ENCODE measurements at regions not wholly inside any gene's neighbourhood (a gene's known extent, or its start where the extent isn't known, plus 50 kb on each side); places are given as distances from the start of the nearest gene placed in this dataset.
"Not testable (repeated sequence)": the region's sequence is repeated elsewhere in the genome, so short reads cannot be mapped to it uniquely, and the experiment has no call there.

DNA sequence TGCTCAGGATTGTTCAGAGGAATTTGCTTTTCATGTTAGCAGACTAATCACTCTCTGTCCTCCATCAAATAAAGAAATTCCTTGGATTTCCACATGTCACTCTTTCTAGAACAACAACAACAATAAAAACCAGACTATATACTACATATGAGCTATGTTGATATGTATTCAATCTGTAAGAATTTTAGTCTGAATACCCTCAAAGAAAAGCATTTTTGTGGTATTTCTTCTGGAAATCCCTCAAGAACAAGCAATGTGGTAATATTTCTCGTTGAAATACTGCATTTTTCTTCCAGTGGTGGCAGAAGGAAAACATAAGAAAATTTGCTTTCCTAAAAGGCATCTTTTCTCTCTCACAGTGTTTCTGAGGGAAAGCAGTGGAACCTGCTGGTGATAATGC is 312.6 kb upstream of the RSPO3 start:
- DNase-seq (ENCODE audit: low spot score), result no peak

DNA sequence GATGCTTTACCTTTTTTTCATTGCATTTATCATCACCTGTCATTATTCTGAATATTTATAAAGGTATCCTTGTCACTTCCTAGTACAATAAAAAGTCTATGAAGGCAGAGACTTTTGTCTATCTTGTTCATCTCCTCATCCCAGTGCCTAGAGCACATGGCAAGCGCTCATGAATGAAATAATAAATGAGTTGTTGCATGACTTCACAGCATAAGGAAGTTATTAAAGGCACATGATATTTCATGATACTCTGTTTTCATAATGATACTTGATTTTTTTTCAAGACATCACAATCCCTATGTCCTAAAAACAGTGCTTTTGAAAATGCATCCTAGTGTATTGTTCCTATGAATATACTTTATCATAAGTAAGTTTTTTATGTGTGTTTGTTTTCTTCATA is 310.6 kb upstream of the RSPO3 start:
- DNase-seq (ENCODE audit: low spot score), result no peak

DNA sequence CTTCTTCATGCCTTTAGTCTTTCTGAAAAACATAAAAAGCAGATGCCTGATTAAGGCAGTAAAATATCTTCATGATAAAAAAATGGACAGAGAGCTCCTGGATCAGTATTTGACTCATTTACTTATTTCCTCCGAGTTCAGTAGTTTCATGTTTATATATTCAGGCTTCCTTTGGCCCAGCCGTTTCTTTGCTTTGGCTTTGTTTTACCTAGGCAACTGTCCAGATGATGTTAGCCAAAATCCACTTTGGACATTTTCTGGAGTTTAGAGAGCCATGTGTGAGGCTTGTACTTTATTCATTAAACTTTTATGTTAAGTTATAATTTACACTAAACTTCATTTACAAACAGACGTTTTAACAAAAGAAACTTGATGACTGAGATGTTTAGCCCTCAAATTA is 307.1 kb upstream of the RSPO3 start:
- DNase-seq (ENCODE audit: low spot score), result no peak

DNA sequence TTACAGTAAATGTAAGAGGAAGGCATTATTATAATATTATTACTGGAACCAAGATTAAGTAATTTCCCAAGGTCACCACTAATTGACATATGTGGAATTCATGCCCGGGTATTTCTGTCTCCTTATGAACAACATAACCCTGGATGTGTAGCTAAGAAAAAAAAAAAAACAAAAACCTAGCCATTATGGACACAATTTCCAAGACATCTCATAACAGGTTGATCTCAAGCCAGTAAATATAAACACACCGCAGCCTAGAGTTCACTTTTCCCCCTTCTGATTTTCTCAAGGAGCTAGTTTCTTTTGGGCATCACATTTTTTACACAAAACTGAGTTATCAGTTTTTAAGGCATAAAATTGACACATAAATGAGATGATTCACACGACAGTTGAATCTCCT is 306.5 kb upstream of the RSPO3 start:
- DNase-seq (ENCODE audit: low spot score), result no peak

DNA sequence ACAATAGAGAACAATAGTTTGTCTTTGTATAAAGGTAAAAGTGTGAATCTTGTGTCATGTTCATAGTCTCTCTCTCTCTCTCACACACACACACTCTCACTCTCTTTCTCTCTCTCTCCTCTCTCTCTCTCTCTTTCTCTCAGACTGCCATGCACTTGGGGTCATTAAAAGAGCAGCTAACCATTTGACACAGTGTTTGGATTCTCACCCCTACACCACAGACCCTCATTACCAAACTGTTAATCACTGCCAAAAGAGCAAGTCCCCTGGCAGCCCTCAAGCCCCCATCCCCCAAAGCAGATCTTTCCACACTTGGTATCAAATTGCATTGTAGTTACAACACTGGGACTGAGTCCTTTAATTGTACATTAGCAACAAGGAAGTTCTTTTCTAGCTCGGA is 305.8 kb upstream of the RSPO3 start:
- no peak for DNase-seq (ENCODE audit: low spot score)

DNA sequence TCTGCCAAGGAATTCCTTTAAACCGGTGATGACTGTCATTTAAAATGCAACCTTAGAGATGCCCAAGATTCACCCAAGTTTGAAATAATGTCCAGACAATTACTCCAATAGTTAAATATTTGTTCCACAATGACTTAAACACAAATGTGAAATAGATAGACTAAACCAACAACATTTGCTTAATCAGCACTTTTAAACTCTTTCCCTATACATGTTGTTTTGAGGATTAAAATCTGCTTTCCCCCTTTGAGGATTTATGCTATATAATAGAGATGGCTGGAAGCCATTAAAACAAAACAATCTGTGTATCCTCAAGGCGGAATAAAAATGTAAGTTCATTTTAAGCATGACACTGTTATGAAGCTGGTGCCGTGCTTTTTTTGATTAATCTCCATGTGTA is 297.8 kb upstream of the RSPO3 start:
- no peak for DNase-seq (ENCODE audit: low spot score)

DNA sequence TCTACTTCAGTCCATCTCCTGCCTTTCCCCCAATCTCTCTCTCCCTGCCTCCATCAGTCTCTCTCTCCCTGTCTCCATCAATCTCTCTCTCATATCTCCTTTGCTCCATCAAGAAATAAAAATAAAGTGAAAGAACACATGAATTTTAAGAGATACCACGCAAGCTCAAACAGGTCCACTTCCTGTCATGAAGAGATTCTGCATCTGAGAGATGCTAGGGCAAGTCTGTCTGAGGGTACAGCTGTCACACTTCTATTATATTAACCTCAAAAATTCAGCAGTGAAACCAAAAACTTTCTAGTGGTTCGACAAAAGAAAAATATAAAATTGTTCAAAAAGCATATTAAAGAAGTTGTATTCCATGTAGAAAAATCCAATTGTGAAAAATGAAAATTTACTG is 296.8 kb upstream of the RSPO3 start:
- no peak for DNase-seq (ENCODE audit: low spot score)

DNA sequence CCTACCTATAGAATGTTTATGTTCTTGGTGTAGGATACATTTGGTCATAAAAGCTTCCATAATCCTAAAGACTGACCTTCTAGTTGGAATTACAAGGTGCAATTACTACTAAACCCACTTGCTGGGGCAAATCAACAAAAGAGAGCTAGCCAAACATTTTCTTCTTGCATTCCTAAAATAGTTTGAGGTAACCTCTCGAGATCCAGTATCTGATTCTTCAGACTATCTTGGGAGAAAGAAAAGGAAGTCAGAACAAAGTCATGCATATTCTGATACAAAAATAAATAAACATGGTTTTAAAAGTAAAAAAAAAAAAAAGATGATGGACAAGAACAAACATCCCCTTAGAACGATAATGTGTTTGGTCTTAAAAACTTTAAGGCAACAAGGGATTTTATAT is 294.2 kb upstream of the RSPO3 start:
- DNase-seq (ENCODE audit: low spot score), result no peak

DNA sequence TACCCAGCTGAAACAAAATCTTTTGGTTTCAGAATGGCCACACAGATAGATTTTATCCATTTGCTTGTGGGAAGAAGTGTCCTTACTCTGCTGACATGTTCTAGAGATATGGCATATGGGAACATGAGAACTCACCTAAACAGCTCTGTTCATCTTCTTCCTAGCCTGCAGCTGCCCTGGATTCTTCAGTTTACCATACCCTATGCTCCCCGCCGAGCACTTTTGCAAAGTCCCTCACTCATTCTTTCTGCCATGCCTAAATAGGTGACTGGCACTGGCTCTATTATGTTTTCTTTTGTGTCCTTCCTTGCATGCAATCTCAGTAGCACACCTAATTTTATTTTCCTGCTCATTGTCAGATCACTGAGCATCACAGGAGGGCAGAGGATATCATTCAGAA is 293.7 kb upstream of the RSPO3 start:
- no peak for DNase-seq (ENCODE audit: low spot score)

DNA sequence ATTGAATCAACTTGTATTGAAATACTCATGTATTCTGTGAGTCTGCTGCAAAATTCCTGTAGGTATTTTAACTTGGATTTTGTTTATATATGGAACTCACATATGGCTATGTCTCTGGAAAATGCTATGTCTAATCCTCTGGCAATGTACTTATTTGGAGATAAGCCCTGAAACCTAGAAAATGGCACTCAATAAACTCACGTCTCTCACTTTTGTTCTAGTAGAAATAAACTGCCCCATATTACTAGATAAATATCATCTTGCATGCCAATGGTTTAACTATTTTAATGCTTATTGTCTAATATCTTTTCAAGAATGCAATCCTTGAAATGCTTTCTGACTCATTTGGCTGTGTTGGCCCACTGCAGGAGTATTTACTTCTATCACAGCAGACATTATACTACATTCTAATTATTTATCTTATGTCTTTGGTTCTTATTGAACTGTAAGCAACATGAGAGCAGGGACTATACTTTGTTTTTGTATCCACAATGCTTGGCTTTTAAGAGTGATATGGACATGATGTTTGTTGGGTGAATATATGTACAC is 292.2 kb upstream of the RSPO3 start:
- no peak for DNase-seq (ENCODE audit: low spot score)

DNA sequence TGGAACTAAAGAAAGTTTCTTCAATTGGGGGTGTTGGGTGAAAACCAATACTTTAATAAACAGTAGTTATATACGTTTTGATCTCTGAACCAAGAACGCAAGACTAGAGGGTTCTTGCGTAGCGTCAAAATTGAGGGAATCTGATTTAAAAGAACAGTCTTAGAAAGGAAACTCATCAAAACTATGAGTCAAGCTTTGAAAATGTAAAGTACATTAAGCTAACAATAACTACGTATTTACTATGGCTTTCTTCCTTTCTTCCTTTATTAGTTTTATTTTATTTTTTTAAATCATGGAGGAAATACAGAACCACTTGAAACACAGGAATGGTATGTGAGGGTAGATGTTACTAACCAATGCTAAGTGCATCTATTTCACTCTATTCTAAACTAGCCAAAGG is 287.0 kb upstream of the RSPO3 start:
- no peak for DNase-seq (ENCODE audit: low spot score)

DNA sequence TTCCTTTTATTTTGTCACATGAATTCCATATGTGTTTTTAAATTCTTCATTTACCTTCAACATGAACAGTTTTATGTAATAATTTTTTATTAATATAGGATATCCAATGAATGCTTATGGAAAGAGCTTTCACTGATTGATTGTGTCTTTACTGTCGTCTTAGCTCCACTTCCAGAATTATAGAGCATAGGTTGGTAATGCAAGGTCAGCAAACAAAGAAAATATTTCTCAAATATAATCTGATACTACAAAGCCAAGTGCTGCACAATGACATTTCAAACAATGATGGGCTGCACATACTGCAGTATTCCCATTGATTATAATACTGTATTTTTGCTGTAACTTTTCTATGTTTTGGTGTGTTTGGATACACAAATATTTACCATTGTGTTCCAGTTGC is 275.7 kb upstream of the RSPO3 start:
- DNase-seq (ENCODE audit: low spot score), result no peak

DNA sequence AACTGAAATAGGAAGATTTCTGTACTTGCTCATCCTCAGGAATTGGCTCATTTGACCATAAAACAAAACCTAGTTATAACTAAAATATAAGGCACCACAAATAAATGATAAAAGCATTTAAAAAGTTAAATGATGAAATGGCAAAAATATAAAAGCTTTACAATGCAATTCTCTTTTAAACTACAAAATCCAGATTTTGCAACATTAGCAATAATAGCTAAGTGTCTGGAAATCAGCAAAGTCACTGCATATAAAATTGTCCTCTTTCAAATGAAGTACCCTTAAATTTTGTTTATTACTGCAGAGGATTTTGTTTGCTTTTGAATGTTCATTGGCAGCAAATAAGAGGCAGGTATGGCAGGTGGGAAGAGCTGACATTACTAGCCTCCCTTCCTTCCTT is 270.4 kb upstream of the RSPO3 start:
- no peak for DNase-seq (ENCODE audit: low spot score)

DNA sequence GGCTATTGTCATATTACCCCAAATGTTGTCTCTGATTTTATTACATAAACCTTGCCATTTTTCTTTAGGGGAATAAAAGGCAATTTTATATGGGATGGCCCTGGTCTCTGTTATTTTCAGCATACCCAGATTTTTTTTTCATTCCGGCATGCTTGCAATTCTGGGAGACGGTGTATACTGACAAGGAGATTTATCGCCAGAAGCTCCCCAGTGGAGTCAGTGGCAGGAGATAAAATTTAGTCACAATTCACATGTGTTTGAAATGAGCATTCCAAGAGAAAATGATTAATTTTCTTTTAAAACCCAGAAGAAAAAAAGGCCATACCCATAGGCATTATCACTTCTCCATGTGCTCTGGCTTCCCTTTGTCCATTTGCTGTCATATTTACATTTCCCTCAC is 250.8 kb upstream of the RSPO3 start:
- DNase-seq (ENCODE audit: low spot score), result no peak

DNA sequence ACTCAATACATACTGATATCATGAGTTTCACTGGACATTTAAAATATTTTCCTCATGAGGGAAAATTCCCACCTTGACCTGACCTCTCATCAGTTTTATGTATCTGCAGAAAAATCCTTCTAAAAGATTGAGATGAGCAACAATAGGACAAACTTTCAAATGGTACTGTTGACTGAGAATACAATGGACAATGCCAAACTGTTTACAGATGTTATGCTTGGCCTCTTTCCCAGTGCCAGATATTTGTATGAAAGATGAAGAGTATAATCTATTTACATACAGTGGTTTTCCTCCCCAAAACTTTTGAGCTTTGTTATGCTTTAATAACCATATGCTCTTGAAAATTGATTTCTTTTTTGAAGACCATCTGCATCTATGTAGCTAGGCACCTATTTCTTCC is 245.1 kb upstream of the RSPO3 start:
- DNase-seq (ENCODE audit: low spot score), result no peak

DNA sequence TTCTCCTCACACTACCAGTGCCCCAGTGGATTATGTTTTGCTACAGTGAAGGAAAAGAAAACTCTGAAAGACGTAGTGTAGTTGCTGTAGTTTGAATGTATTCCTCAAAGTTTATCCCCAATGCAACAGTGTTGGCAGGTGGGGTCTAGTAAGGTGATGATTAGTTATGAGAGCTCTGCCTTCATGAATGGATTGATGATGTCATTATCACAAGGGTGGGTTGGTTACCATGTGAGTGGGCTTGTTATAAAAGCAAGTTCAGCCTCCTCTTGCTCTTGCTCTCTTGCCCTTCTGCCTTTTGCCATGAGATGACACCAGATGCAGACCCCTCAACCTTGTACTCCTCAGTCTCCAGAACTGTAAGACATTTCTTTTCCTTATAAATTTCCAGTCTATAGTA is 244.7 kb upstream of the RSPO3 start:
- no peak for DNase-seq (ENCODE audit: low spot score)

DNA sequence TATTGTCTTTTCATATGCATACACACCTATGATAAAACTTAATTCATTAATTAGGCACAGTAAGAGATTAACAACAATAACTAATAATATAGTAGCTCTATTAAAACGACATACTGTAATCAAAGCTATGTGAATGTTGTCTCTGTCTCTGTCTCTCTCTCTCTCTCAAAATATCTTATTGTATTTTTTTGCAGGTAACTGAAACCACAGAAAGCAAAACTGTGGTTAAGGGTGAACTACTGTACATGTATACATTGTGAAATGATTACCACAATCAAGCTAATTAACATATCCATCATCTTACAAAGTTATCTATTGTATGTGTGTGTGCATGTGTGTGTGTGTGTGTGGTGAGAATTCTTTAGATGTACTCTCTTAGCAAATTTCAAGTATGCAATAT is 242.0 kb upstream of the RSPO3 start:
- no peak for DNase-seq (ENCODE audit: low spot score)

DNA sequence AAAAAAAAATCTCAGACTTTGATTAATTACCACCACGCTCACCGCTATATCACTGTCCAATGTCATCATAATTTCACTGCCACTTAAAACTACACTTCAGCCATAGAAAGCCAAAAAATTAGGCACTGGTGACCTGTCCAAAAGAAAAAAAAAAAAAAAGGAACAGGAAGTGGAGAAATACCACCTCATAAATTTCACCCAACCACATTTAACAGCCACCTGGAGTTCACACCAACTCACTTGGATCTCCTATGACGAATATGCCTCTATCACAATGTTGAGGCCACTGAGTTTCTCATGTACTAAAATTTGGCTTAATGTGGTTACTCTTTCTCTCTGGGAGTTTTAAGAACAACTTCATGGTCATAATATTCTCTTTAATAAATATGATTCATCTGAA is 237.5 kb upstream of the RSPO3 start:
- no peak for DNase-seq (ENCODE audit: low spot score)

DNA sequence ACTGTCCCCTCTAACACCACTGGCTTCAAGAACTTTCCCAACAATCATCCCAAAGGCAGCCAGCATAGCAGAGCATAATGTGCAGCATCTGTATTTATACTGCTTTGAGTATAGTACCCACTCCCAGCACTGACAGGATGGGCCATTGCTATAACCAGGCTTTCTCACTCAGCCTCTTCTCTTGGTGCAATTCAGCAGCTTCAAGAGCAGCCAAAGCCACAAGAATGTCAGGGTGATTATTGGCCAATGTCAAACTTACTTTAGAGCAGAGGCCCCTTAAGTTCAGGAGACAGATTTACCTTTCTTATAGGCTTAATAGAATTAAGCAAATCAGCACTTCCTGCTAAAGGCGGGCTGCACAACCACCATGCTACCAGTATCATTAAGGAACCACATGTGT is 232.4 kb upstream of the RSPO3 start:
- no peak for DNase-seq (ENCODE audit: low spot score)

DNA sequence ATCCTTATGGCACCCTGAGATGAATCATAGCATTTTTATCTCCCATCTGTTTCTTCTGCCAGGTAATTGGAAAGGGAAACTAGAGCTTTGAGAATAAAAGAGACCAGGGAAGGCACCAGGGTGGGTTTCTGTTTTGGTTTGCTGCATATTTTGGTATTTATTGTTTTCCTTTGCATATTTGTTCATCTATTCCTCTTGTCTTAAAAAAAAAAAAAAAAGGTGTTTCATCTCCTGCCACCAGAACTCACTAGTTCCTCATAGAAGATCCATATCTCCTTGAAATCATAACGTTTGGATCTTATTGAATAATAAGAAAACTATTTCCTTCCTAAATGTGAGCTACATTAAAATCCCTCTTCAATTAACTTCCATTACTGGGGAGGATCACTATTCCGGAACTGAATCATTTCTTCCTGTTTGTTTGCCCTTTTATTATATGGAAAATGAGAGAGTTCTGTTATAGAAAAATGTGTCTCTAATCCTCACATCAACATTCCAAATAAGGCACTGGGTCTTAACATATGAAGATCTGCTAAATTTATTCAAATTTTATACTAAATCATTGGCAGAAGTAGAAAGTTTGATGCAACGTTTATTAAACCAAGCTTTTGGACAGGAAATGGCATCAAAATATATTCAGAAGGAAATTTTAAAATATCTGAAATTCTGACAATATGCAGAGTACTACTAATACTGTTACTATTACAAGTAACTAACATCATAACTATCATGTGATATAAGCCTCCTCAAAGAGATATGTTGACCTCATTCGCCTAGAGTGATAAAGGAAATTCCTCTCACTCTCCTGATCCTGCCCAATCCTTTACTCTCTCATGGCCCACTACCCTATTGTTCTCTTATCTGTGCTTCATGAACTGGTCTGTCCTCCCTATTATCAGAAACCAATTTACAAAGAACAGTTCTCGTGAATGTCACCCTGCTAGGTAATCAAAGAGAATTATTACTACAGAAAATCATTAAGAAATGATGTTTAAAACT is 229.4 kb upstream of the RSPO3 start:
- DNase-seq (ENCODE audit: low spot score), result no peak

DNA sequence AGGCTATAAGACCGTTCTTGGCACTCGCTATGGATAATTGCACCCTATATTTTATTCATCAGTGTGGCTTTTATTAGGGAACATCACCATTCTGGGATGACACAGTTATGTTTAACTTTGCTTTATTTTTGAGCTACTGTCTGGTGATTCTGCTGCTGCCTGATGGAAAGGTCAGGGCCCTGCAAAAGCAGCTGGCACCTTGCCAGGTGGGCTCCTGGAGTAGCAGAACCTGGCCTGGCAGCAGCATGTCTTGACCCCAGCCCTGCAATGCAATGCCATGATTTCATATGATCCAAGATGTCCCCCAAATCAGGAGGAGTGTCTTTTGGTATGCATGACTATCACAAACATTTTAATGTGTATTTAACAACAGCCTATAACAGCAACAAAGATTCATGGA is 228.4 kb upstream of the RSPO3 start:
- no peak for DNase-seq (ENCODE audit: low spot score)

DNA sequence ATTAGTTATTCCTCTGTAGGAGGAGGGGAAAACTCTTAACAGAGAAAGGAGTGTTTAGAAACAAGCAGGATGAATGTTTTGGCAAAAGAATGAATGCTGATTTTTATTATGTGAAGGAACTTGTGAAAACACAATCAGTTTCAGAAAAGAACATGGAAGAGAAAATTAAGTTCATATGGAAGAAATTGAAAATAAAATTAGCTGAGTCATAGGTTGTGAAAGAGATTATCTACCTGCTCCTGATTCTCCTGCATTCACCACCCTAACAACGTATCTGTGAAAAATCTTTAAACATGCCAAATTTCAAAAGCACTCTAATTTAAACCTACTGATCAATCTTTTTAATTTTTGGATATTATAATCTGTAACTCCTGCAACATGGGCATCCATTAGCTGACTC is 227.3 kb upstream of the RSPO3 start:
- no peak for DNase-seq (ENCODE audit: low spot score)

DNA sequence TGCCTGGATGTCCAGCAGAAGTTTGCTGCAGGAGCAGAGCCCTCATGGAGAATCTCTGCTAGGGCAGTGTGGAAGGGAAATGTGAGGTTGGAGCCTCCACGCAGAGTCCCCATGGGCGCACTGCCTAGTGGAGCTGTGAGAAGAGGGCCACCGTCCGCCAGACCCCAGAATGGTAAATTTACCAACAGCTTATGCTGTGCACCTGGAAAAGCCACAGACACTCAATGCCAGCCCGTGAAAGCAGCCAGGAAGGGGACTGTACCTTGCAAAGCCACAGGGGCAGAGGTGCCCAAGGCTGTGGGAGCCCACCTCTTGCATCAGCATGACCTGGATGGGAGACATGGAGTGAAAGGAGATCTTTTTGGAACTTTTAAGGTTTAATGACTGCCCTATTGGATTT is 225.6 kb upstream of the RSPO3 start:
- DNase-seq (ENCODE audit: low spot score), result not testable (repeated sequence)

DNA sequence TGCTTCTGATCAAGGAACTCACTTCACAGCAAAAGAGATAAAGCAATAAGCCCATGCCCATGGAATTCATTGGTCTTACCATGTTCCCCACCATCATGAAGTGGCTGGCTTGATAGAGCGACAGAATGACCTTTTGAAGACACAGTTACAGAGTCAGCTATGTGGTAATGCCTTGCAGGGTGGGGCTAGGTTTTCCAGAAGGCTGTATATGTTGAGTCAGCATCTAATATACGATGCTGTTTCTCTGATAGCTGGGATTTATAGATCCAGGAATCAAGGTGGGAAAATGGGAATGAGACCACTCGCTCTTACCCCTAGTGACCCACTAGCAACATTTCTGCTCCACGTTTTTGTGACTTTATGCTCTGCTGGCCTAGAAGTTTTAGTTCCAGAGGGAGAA is 220.7 kb upstream of the RSPO3 start:
- no peak for DNase-seq (ENCODE audit: low spot score)
